Breast epithelium (tissue), 3 donors: ENCODE measurements at regions not wholly inside any gene's neighbourhood (a gene's known extent, or its start where the extent isn't known, plus 50 kb on each side); places are given as distances from the start of the nearest gene placed in this dataset.

ENCODE experiments used
- POLR2A ChIP-seq: fragments of 450-650 bp; IDR thresholded peaks from one replicate; pipeline ENCODE4 v1.6.1; 2016; ENCODE audit warnings: antibody characterized with exemption, mild to moderate bottlenecking, moderate library complexity
- TF ChIP-seq, protein P1 (sequence below), 3 donors: fragments of 450-650 bp; IDR thresholded peaks; one replicate each; pipeline ENCODE4 v1.5.1; 2016 to 2017; ENCODE audit warnings: antibody characterized with exemption in 3 of 3, mild to moderate bottlenecking in 3 of 3, moderate library complexity in 3 of 3

- TF ChIP-seq, protein P1, sequence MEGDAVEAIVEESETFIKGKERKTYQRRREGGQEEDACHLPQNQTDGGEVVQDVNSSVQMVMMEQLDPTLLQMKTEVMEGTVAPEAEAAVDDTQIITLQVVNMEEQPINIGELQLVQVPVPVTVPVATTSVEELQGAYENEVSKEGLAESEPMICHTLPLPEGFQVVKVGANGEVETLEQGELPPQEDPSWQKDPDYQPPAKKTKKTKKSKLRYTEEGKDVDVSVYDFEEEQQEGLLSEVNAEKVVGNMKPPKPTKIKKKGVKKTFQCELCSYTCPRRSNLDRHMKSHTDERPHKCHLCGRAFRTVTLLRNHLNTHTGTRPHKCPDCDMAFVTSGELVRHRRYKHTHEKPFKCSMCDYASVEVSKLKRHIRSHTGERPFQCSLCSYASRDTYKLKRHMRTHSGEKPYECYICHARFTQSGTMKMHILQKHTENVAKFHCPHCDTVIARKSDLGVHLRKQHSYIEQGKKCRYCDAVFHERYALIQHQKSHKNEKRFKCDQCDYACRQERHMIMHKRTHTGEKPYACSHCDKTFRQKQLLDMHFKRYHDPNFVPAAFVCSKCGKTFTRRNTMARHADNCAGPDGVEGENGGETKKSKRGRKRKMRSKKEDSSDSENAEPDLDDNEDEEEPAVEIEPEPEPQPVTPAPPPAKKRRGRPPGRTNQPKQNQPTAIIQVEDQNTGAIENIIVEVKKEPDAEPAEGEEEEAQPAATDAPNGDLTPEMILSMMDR (IDR thresholded peaks at IDR 0.05), result no peak
- TF ChIP-seq POLR2A, result no peak
These were observed 179.1 kb downstream of the KITLG start for GRCh38 chr12:88401155-88401554.
